Body of pancreas (tissue), 4 donors: ENCODE measurements at regions not wholly inside any gene's neighbourhood (a gene's known extent, or its start where the extent isn't known, plus 50 kb on each side); places are given as distances from the start of the nearest gene placed in this dataset.

Experiments used
- ATAC-seq: fragments of 150-250 bp; one replicate; pipeline ENCODE4 v1.9.1; 2016
- DNase-seq, 4 donors: peaks; one replicate each; pipeline ENCODE4 v3.0.0-alpha.2; 2019
- H3K27ac ChIP-seq, 4 donors: fragments of 200-600 bp; sonication (generic); 1 replicate in 3 of 4; 2 replicates in 1 of 4; pipeline versions ENCODE4 v1.5.1 to v1.6.1; 2016 to 2019; ENCODE audit warnings: mild to moderate bottlenecking in 1 of 4, mixed read lengths in 1 of 4, moderate library complexity in 1 of 4
- H3K27me3 ChIP-seq, 2 donors: fragments of 200-600 bp; sonication (generic); one replicate each; pipeline ENCODE4 v1.6.0; 2016; ENCODE audit warnings: mild to moderate bottlenecking in 1 of 2
- H3K36me3 ChIP-seq, 2 donors: fragments of 200-600 bp; sonication (generic); replicated peaks in 1 of 2; 2 replicates each; pipeline ENCODE4 v1.5.1; 2016; ENCODE audit warnings: low read depth in 2 of 2; ENCODE audit not compliant: insufficient read depth in 1 of 2
- H3K4me1 ChIP-seq: fragments of 200-600 bp; sonication (generic); one replicate; pipeline ENCODE4 v1.6.0; 2016
- H3K4me3 ChIP-seq, 2 donors: fragments of 200-600 bp; sonication (generic); 1 replicate in 1 of 2; 2 replicates in 1 of 2; pipeline ENCODE4 v1.5.1; 2016 to 2019
- H3K9me3 ChIP-seq, 3 donors: fragments of 200-600 bp; sonication (generic); 1 replicate in 2 of 3; 2 replicates in 1 of 3; pipeline ENCODE4 v1.5.1; 2016
- POLR2A ChIP-seq, 3 donors: fragments of 450-650 bp; IDR thresholded peaks; one replicate each; pipeline ENCODE4 v1.6.1; 2016; ENCODE audit warnings: antibody characterized with exemption in 3 of 3, mild to moderate bottlenecking in 2 of 3
- WGBS, 2 donors: methylation state at CpG; one replicate each; pipeline ENCODE4 v1.1.5; 2017; 5-methylcytosine and 5-hydroxymethylcytosine counted together
- intact Hi-C: fragments of 100-400 bp; cut with DNase I; formaldehyde crosslinking; loops from one replicate; pipeline ENCODE4 v1.15.1; 2023
- TF ChIP-seq, protein P1 (sequence below), 7 experiments: fragments of 450-650 bp in 4 of 7; fragments of 200-600 bp in 3 of 7; sonication (generic) in 3 of 7; IDR thresholded peaks; one replicate each; pipeline ENCODE4 v1.5.1; 2016 to 2019; ENCODE audit warnings: antibody characterized with exemption in 7 of 7

DNA sequence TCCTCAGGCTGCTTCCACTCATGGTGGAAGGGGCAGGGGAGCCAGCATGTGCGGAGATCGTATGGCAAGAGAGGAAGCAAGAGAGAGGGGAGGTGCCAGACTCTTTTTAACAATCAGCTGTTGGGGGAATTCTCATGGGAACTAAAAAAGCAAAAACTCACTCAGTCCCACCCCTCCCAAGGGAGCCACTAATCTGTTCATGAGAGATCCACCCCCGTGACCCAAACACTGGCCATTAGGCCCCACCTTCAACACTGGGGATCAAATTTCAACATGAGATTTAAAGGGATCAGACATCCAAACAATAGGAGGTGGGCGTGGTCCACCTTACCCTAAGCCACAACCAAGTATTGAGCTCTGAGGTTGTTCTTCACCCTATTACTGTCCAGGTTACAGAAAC lies 375.1 kb downstream of the GRIN2B start:
- no peaks in the 10 kb centered on the region for H3K9me3 ChIP-seq
- 46 to 50% methylated on average over 4 of the region's 4 CpGs for WGBS, 2 donors
- H3K27ac ChIP-seq, result no peak overlapping the region
- no peak overlapping the region for H3K4me3 ChIP-seq
- TF ChIP-seq POLR2A (IDR thresholded peaks at IDR 0.05), result no peak
- TF ChIP-seq, protein P1, sequence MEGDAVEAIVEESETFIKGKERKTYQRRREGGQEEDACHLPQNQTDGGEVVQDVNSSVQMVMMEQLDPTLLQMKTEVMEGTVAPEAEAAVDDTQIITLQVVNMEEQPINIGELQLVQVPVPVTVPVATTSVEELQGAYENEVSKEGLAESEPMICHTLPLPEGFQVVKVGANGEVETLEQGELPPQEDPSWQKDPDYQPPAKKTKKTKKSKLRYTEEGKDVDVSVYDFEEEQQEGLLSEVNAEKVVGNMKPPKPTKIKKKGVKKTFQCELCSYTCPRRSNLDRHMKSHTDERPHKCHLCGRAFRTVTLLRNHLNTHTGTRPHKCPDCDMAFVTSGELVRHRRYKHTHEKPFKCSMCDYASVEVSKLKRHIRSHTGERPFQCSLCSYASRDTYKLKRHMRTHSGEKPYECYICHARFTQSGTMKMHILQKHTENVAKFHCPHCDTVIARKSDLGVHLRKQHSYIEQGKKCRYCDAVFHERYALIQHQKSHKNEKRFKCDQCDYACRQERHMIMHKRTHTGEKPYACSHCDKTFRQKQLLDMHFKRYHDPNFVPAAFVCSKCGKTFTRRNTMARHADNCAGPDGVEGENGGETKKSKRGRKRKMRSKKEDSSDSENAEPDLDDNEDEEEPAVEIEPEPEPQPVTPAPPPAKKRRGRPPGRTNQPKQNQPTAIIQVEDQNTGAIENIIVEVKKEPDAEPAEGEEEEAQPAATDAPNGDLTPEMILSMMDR (IDR thresholded peaks at IDR 0.05), result no peak
- ATAC-seq (no peak), DNase-seq (no peak)
- no peaks in the 10 kb centered on the region for H3K27me3 ChIP-seq
- no peaks in the 10 kb centered on the region for H3K36me3 ChIP-seq
- peaks cover 6% of the 10 kb centered on the region for H3K4me1 ChIP-seq
- intact Hi-C loops, result no loop called here

DNA sequence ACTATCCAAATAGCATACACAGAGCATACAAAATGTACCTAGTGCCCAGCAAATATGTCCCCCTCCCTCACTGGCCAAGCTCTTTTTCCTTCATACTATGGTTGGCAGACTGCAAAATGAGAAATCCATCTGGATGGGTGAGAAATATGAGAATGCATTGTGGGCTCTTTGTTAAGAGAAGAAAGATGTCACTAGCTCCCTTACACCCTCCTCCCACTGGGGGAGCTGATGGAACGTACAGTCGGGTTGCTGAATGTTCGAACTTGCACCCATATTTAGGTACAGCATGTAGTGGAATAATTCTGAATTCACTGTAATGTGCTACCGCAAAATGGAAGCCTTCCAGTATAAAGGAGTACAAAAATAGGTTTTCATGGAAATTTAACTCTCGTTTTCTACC lies 377.4 kb downstream of the GRIN2B start:
- 59 to 78% methylated on average over 5 of the region's 5 CpGs for WGBS, 2 donors
- DNase-seq (no peak), ATAC-seq (no peak)
- Histone ChIP-seq H3K36me3 (no peaks in the 10 kb centered on the region), H3K27ac (no peak overlapping the region), H3K9me3 (no peaks in the 10 kb centered on the region), H3K4me3 (no peak overlapping the region), H3K4me1 (no peaks in the 10 kb centered on the region), H3K27me3 (no peaks in the 10 kb centered on the region)
- intact Hi-C loops, result no loop called here
- TF ChIP-seq, protein P1 (IDR thresholded peaks at IDR 0.05), result no peak
- TF ChIP-seq POLR2A (IDR thresholded peaks at IDR 0.05), result no peak

DNA sequence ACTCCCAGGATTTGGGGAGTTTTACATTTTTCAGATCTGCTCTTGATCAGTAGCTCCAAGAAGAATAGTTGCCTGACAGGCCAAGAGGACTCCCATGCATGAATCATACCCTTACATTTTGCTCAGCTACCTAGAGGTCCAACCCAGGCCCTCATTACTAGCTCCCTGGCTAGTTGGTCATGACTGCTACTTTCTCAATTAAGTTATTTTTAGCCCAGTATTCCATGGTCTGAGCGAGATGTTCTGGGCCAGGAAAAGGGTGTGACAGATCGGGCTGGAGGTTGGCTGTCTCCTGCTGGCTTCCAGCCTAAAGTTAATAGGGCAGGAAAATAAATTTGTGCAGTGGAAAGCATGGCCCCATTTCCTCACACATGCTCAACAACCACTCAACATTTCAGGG lies 379.2 kb downstream of the GRIN2B start:
- DNase-seq (no peak), ATAC-seq (no peak)
- Histone ChIP-seq H3K4me3 (no peak overlapping the region), H3K36me3 (no peaks in the 10 kb centered on the region), H3K27ac (no peak overlapping the region), H3K4me1 (no peaks in the 10 kb centered on the region), H3K27me3 (no peaks in the 10 kb centered on the region), H3K9me3 (no peaks in the 10 kb centered on the region)
- WGBS, 2 donors, result 43 to 67% methylated on average over 2 of the region's 2 CpGs
- intact Hi-C loops, result no loop called here
- TF ChIP-seq, protein P1 (IDR thresholded peaks at IDR 0.05), result no peak
- no peak for TF ChIP-seq POLR2A (IDR thresholded peaks at IDR 0.05)

DNA sequence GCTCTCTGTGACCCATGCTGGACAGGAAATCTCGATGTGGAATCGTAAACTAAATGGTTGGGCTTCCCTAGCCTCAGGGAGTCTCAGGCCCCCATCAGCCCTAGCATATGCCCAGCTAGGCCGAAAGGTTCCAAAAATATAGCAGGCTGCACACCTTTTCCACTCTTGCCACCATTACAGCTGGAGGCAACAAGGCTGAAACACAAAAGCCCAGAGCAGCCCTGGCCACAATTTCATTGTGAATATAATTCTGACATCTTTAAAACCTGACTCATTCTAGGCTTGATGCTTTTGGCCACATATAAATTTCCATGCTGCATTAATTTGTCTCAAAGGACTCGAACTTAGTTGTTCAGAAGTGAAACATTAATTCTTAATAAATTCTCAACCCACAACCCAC lies 382.2 kb downstream of the GRIN2B start:
- intact Hi-C loops, result no loop called here
- TF ChIP-seq, protein P1 (IDR thresholded peaks at IDR 0.05), result no peak
- TF ChIP-seq POLR2A (IDR thresholded peaks at IDR 0.05), result no peak
- no peaks in the 10 kb centered on the region for H3K9me3 ChIP-seq

DNA sequence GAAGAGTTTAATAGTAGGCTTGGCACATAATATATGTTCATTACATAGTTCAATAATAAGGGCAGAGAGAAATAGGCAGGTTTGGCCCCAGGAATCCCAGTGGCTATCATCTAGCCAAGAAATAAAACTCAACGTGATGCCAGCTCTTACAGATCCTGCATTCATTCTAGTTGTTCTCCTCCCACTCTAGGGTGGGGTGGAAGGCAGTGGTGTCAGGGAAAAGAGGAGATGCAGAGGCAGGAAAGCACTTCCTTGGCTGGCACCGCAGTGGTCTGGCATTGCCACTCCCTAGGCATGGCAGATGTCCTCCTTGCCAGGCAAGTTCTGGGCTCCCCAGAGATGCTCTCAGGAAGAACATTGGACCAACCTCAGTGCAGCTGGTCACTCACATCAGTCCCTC lies 383.6 kb downstream of the GRIN2B start:
- no peak for ATAC-seq
- intact Hi-C loops, result no loop called here
- 83 to 100% methylated on average over 1 to 2 of the region's 2 CpGs for WGBS, 2 donors
- Histone ChIP-seq H3K4me1 (no peaks in the 10 kb centered on the region), H3K4me3 (no peak overlapping the region), H3K9me3 (no peaks in the 10 kb centered on the region), H3K27me3 (no peaks in the 10 kb centered on the region), H3K36me3 (no peaks in the 10 kb centered on the region), H3K27ac (no peak overlapping the region)
- no peak for DNase-seq
- TF ChIP-seq POLR2A (IDR thresholded peaks at IDR 0.05), result no peak
- TF ChIP-seq, protein P1 (IDR thresholded peaks at IDR 0.05), result no peak

More for the DNA sequence above, 382.2 kb downstream of the GRIN2B start:
- Histone ChIP-seq H3K4me1 (no peaks in the 10 kb centered on the region), H3K27me3 (no peaks in the 10 kb centered on the region), H3K36me3 (no peaks in the 10 kb centered on the region), H3K27ac (no peak overlapping the region), H3K4me3 (no peak overlapping the region)
- ATAC-seq (no peak), DNase-seq (no peak)
- WGBS, 2 donors, result 79 to 80% methylated on average over 4 of the region's 4 CpGs
